Naive B cell (primary cell): ENCODE measurements at regions not wholly inside any gene's neighbourhood (a gene's known extent, or its start where the extent isn't known, plus 50 kb on each side); places are given as distances from the start of the nearest gene placed in this dataset.

Experiments
- ATAC-seq, 2 donors: fragments of 150-1000 bp; cut with Tn5 transposase; 2 replicates each; pipeline ENCODE4 v1.10.0; 2021; ENCODE audit warnings: low read depth in 2 of 2, mild to moderate bottlenecking in 2 of 2, moderate library complexity in 2 of 2
- DNase-seq: peaks from one replicate; pipeline ENCODE4 v3.0.0; 2022
- H3K27ac Mint-ChIP-seq, 6 donors: one replicate each; pipeline ENCODE4 v1.8.0; 2020 to 2022; ENCODE audit warnings: mild to moderate bottlenecking in 6 of 6, mixed read lengths in 6 of 6, moderate library complexity in 5 of 6, inconsistent platforms in 2 of 6
- H3K27me3 Mint-ChIP-seq, 3 donors: one replicate each; pipeline ENCODE4 v1.8.0; 2021 to 2022; ENCODE audit warnings: mixed read lengths in 3 of 3, mild to moderate bottlenecking in 1 of 3
- H3K36me3 Mint-ChIP-seq, 2 donors: one replicate each; pipeline ENCODE4 v1.8.0; 2020 to 2022; ENCODE audit warnings: mixed read lengths in 2 of 2, inconsistent platforms in 1 of 2, mild to moderate bottlenecking in 1 of 2
- H3K4me1 Mint-ChIP-seq, 3 donors: one replicate each; pipeline ENCODE4 v1.8.0; 2020 to 2022; ENCODE audit warnings: mixed read lengths in 3 of 3, inconsistent platforms in 1 of 3, mild to moderate bottlenecking in 1 of 3, moderate library complexity in 1 of 3
- H3K4me3 Mint-ChIP-seq, 8 donors: one replicate each; pipeline ENCODE4 v1.8.0; 2020 to 2022; ENCODE audit warnings: mild to moderate bottlenecking in 8 of 8, mixed read lengths in 8 of 8, moderate library complexity in 8 of 8, inconsistent platforms in 2 of 8
- H3K9me3 Mint-ChIP-seq, 7 donors: one replicate each; pipeline ENCODE4 v1.8.0; 2020 to 2022; ENCODE audit warnings: mixed read lengths in 7 of 7, mild to moderate bottlenecking in 5 of 7, inconsistent platforms in 2 of 7, moderate library complexity in 1 of 7

- DNase-seq: no peak
- Mint-ChIP-seq H3K36me3 (no peaks in the 10 kb centered on the region), H3K9me3 (peaks cover 0 to 5% (median 0%) of the 10 kb centered on the region in 7 donors), H3K4me3 (no peak overlapping the region), H3K27me3 (peaks cover 0 to 7% (median 0%) of the 10 kb centered on the region in 3 donors), H3K4me1 (peaks cover 24 to 30% (median 24%) of the 10 kb centered on the region in 3 donors), H3K27ac (peak overlapping the region in 1 of 6 donors; percentile 30)
- ATAC-seq: no peak
Observed at GRCh38 chr6:137434640-137435039, 59.6 kb downstream of the OLIG3 start.

- Mint-ChIP-seq H3K27ac (peak overlapping the region; percentile 31 to 97 (median 84)), H3K36me3 (no peaks in the 10 kb centered on the region), H3K4me3 (peak overlapping the region in 6 of 8 donors; percentile 54 to 87 (median 74)), H3K4me1 (peaks cover 24 to 40% (median 29%) of the 10 kb centered on the region in 3 donors), H3K9me3 (no peaks in the 10 kb centered on the region), H3K27me3 (no peaks in the 10 kb centered on the region)
- peak; percentile 28 for DNase-seq
- peak; percentile 38 to 54 for ATAC-seq
Observed at GRCh38 chr6:137432054-137432611, 62.1 kb downstream of the OLIG3 start.

GRCh38 chr6:137430954-137431353, 63.2 kb downstream of the OLIG3 start:
- H3K27ac Mint-ChIP-seq: peak overlapping the region; percentile 30 to 97 (median 80)
- peak; percentile 94 to 96 for ATAC-seq
- peaks cover 33 to 51% (median 38%) of the 10 kb centered on the region in 3 donors for H3K4me1 Mint-ChIP-seq
- H3K36me3 Mint-ChIP-seq: no peaks in the 10 kb centered on the region
- peaks cover 0 to 2% (median 0%) of the 10 kb centered on the region in 7 donors for H3K9me3 Mint-ChIP-seq
- DNase-seq: peak; percentile 70
- no peaks in the 10 kb centered on the region for H3K27me3 Mint-ChIP-seq
- H3K4me3 Mint-ChIP-seq: peak overlapping the region in 7 of 8 donors; percentile 35 to 87 (median 79)

GRCh38 chr6:137427656-137428290, 66.4 kb downstream of the OLIG3 start:
- peak overlapping the region in 1 of 8 donors; percentile 0 for H3K4me3 Mint-ChIP-seq
- peaks cover 51 to 83% (median 65%) of the 10 kb centered on the region in 3 donors for H3K4me1 Mint-ChIP-seq
- no peaks in the 10 kb centered on the region for H3K27me3 Mint-ChIP-seq
- H3K27ac Mint-ChIP-seq: no peak overlapping the region
- ATAC-seq (no peak), DNase-seq (no peak)
- H3K36me3 Mint-ChIP-seq: no peaks in the 10 kb centered on the region
- peaks cover 0 to 2% (median 0%) of the 10 kb centered on the region in 7 donors for H3K9me3 Mint-ChIP-seq

GRCh38 chr6:137426007-137426689, 68.0 kb downstream of the OLIG3 start:
- ATAC-seq (peak; percentile 53 to 56), DNase-seq (peak; percentile 49)
- Mint-ChIP-seq H3K27me3 (no peaks in the 10 kb centered on the region), H3K36me3 (no peaks in the 10 kb centered on the region), H3K4me3 (peak overlapping the region in 6 of 8 donors; percentile 26 to 77 (median 57)), H3K9me3 (peaks cover 0 to 2% (median 0%) of the 10 kb centered on the region in 7 donors), H3K4me1 (peaks cover 36 to 67% (median 52%) of the 10 kb centered on the region in 3 donors), H3K27ac (peak overlapping the region in 4 of 6 donors; percentile 3 to 94 (median 40))

- Mint-ChIP-seq H3K27ac (peak overlapping the region in 3 of 6 donors; percentile 74 to 94 (median 85)), H3K4me3 (peak overlapping the region in 6 of 8 donors; percentile 51 to 88 (median 74)), H3K9me3 (peaks cover 0 to 2% (median 0%) of the 10 kb centered on the region in 7 donors), H3K4me1 (peaks cover 28 to 50% (median 41%) of the 10 kb centered on the region in 3 donors), H3K36me3 (no peaks in the 10 kb centered on the region), H3K27me3 (no peaks in the 10 kb centered on the region)
- no peak for DNase-seq
- no peak for ATAC-seq
Observed at GRCh38 chr6:137424251-137424650, 69.9 kb downstream of the OLIG3 start.

- Mint-ChIP-seq H3K27me3 (no peaks in the 10 kb centered on the region), H3K9me3 (peaks cover 0 to 2% (median 0%) of the 10 kb centered on the region in 7 donors), H3K36me3 (no peaks in the 10 kb centered on the region), H3K4me3 (peak overlapping the region in 7 of 8 donors; percentile 51 to 88 (median 78)), H3K27ac (peak overlapping the region; percentile 27 to 94 (median 80)), H3K4me1 (peaks cover 28 to 49% (median 39%) of the 10 kb centered on the region in 3 donors)
- DNase-seq (peak; percentile 61), ATAC-seq (peak; percentile 85 to 86)
Observed at GRCh38 chr6:137423451-137424168, 70.6 kb downstream of the OLIG3 start.

GRCh38 chr6:137417396-137417795, 76.8 kb downstream of the OLIG3 start:
- H3K4me3 Mint-ChIP-seq: no peak overlapping the region
- H3K36me3 Mint-ChIP-seq: no peaks in the 10 kb centered on the region
- ATAC-seq: no peak
- H3K27me3 Mint-ChIP-seq: peaks cover 9 to 13% (median 12%) of the 10 kb centered on the region in 3 donors
- H3K27ac Mint-ChIP-seq: no peak overlapping the region
- no peak for DNase-seq
- H3K4me1 Mint-ChIP-seq: peaks cover 7 to 18% (median 15%) of the 10 kb centered on the region in 3 donors
- H3K9me3 Mint-ChIP-seq: no peaks in the 10 kb centered on the region

GRCh38 chr6:137416376-137417109, 77.7 kb downstream of the OLIG3 start:
- Mint-ChIP-seq H3K36me3 (no peaks in the 10 kb centered on the region), H3K27ac (no peak overlapping the region), H3K4me3 (peak overlapping the region in 1 of 8 donors; percentile 5), H3K9me3 (no peaks in the 10 kb centered on the region), H3K27me3 (peaks cover 9 to 16% (median 15%) of the 10 kb centered on the region in 3 donors), H3K4me1 (peaks cover 7 to 18% (median 15%) of the 10 kb centered on the region in 3 donors)
- DNase-seq (no peak), ATAC-seq (no peak)

- ATAC-seq: no peak
- no peaks in the 10 kb centered on the region for H3K36me3 Mint-ChIP-seq
- peak overlapping the region in 3 of 6 donors; percentile 37 to 90 (median 66) for H3K27ac Mint-ChIP-seq
- H3K27me3 Mint-ChIP-seq: peaks cover 9 to 16% (median 15%) of the 10 kb centered on the region in 3 donors
- no peaks in the 10 kb centered on the region for H3K9me3 Mint-ChIP-seq
- H3K4me3 Mint-ChIP-seq: peak overlapping the region; percentile 80 to 93 (median 88)
- H3K4me1 Mint-ChIP-seq: peaks cover 7 to 18% (median 15%) of the 10 kb centered on the region in 3 donors
- DNase-seq: no peak
Observed at GRCh38 chr6:137415834-137416190, 78.4 kb downstream of the OLIG3 start.

GRCh38 chr6:137415127-137415833, 78.9 kb downstream of the OLIG3 start:
- Mint-ChIP-seq H3K27ac (peak overlapping the region in 5 of 6 donors; percentile 37 to 90 (median 66)), H3K4me1 (peaks cover 7 to 18% (median 15%) of the 10 kb centered on the region in 3 donors), H3K9me3 (no peaks in the 10 kb centered on the region), H3K27me3 (peaks cover 9 to 16% (median 15%) of the 10 kb centered on the region in 3 donors), H3K4me3 (peak overlapping the region; percentile 80 to 93 (median 88)), H3K36me3 (no peaks in the 10 kb centered on the region)
- peak; percentile 94 to 96 for ATAC-seq
- DNase-seq: peak; percentile 68

- H3K4me3 Mint-ChIP-seq: peak overlapping the region; percentile 53 to 93 (median 85)
Observed at GRCh38 chr6:137414599-137414998, 79.6 kb downstream of the OLIG3 start.

More at GRCh38 chr6:137414599-137414998, 79.6 kb downstream of the OLIG3 start:
- no peak for DNase-seq
- no peaks in the 10 kb centered on the region for H3K36me3 Mint-ChIP-seq
- peaks cover 9 to 16% (median 15%) of the 10 kb centered on the region in 3 donors for H3K27me3 Mint-ChIP-seq
- no peak for ATAC-seq
- peak overlapping the region in 1 of 6 donors; percentile 16 for H3K27ac Mint-ChIP-seq
- peaks cover 7 to 18% (median 15%) of the 10 kb centered on the region in 3 donors for H3K4me1 Mint-ChIP-seq
- H3K9me3 Mint-ChIP-seq: no peaks in the 10 kb centered on the region
